HepG2 (cell line): ENCODE measurements at regions not wholly inside any gene's neighbourhood (a gene's known extent, or its start where the extent isn't known, plus 50 kb on each side); places are given as distances from the start of the nearest gene placed in this dataset.

Experiments used
- MEIS2 ChIP-seq: sonication (generic); formaldehyde crosslinking; IDR thresholded peaks from 2 replicates; pipeline ENCODE4 v1.9.0; 2021; ENCODE audit warnings: mild to moderate bottlenecking, missing genetic modification reagents
- TAF15 ChIP-seq: fragments of 200-400 bp; formaldehyde crosslinking; IDR thresholded peaks from one replicate; pipeline ENCODE4 v1.6.1; 2018; ENCODE audit warnings: mild to moderate bottlenecking, low read depth, low read length; ENCODE audit not compliant: poor library complexity, severe bottlenecking
- TCF7L2 ChIP-seq: IDR thresholded peaks from 2 replicates; pipeline ENCODE4 v1.6.1; 2011; ENCODE audit warnings: mild to moderate bottlenecking, low read depth, low read length, moderate library complexity
- ZBTB40 ChIP-seq, 2 experiments: fragments of 450-650 bp in 1 of 2; sonication (generic) in 1 of 2; formaldehyde crosslinking in 1 of 2; IDR thresholded peaks; 2 replicates each; pipeline versions ENCODE4 v1.6.1 to v1.8.0; 2016 to 2022; ENCODE audit warnings: antibody characterized with exemption in 1 of 2, mild to moderate bottlenecking in 1 of 2, missing genetic modification reagents in 1 of 2

- no peak for TF ChIP-seq ZBTB40 (IDR thresholded peaks at IDR 0.05)
- TF ChIP-seq ZBTB40 (CRISPR knock-in tag; IDR thresholded peaks at IDR 0.05): no peak
- no peak for TF ChIP-seq TCF7L2
- no peak for TF ChIP-seq MEIS2 (CRISPR knock-in tag)
- no peak for TF ChIP-seq TAF15
These were observed 323.5 kb downstream of the LMO4 start (continued) for GRCh38 chr1:87652176-87652575.
